NCI-H1092 (cell line): ENCODE measurements at regions not wholly inside any gene's neighbourhood (a gene's known extent, or its start where the extent isn't known, plus 50 kb on each side); places are given as distances from the start of the nearest gene placed in this dataset.
"Not testable (repeated sequence)": the region's sequence is repeated elsewhere in the genome, so short reads cannot be mapped to it uniquely, and the experiment has no call there.

ENCODE experiments used
- DNase-seq: peaks from one replicate; lab custom pipeline; 2025; lab: John Stamatoyannopoulos, UW

- DNase-seq = no peak
Measured at GRCh38 chr11:92168936-92169335, 55.7 kb upstream of the FAT3 start.

GRCh38 chr11:92167571-92167970 is 57.0 kb upstream of the FAT3 start:
- no peak for DNase-seq

GRCh38 chr11:92166335-92166734 is 58.3 kb upstream of the FAT3 start:
- DNase-seq = no peak

- DNase-seq = no peak
Measured at GRCh38 chr11:92163879-92164278, 60.7 kb upstream of the FAT3 start.

- DNase-seq = no peak
Measured at GRCh38 chr11:92162776-92163175, 61.8 kb upstream of the FAT3 start.

- DNase-seq = no peak
Measured at GRCh38 chr11:92159931-92160330, 64.7 kb upstream of the FAT3 start.

- not testable (repeated sequence) for DNase-seq
Measured at GRCh38 chr11:92157390-92157789, 67.2 kb upstream of the FAT3 start.

GRCh38 chr11:92154611-92155010 is 70.0 kb upstream of the FAT3 start:
- DNase-seq = no peak

GRCh38 chr11:92154110-92154509 is 70.5 kb upstream of the FAT3 start:
- no peak for DNase-seq

GRCh38 chr11:92153542-92153941 is 71.1 kb upstream of the FAT3 start:
- no peak for DNase-seq

- DNase-seq = no peak
Measured at GRCh38 chr11:92152245-92152644, 72.4 kb upstream of the FAT3 start.

GRCh38 chr11:92149996-92150395 is 74.6 kb upstream of the FAT3 start:
- DNase-seq = no peak

GRCh38 chr11:92141725-92142124 is 82.9 kb upstream of the FAT3 start:
- no peak for DNase-seq

- no peak for DNase-seq
Measured at GRCh38 chr11:92141159-92141558, 83.5 kb upstream of the FAT3 start.

- DNase-seq = no peak
Measured at GRCh38 chr11:92140021-92140420, 84.6 kb upstream of the FAT3 start.

GRCh38 chr11:92138296-92138695 is 86.3 kb upstream of the FAT3 start:
- no peak for DNase-seq

- DNase-seq = no peak
Measured at GRCh38 chr11:92137747-92138146, 86.9 kb upstream of the FAT3 start.

- DNase-seq = no peak
Measured at GRCh38 chr11:92136797-92137196, 87.8 kb upstream of the FAT3 start.

GRCh38 chr11:92131289-92131865 is 93.2 kb upstream of the FAT3 start:
- no peak for DNase-seq

- no peak for DNase-seq
Measured at GRCh38 chr11:92130421-92130831, 94.2 kb upstream of the FAT3 start.

GRCh38 chr11:92129811-92130210 is 94.8 kb upstream of the FAT3 start:
- no peak for DNase-seq

- no peak for DNase-seq
Measured at GRCh38 chr11:92128026-92128425, 96.6 kb upstream of the FAT3 start.

GRCh38 chr11:92125321-92125720 is 99.3 kb upstream of the FAT3 start:
- no peak for DNase-seq

GRCh38 chr11:92123540-92123939 is 101.1 kb upstream of the FAT3 start:
- no peak for DNase-seq

- no peak for DNase-seq
Measured at GRCh38 chr11:92122561-92122960, 102.1 kb upstream of the FAT3 start.
